Uterus (tissue), 2 donors: ENCODE measurements at regions not wholly inside any gene's neighbourhood (a gene's known extent, or its start where the extent isn't known, plus 50 kb on each side); places are given as distances from the start of the nearest gene placed in this dataset.

Source experiments
- CTCF ChIP-seq, 4 experiments: fragments of 200-600 bp in 2 of 4; fragments of 450-650 bp in 2 of 4; sonication (generic) in 2 of 4; IDR thresholded peaks; one replicate each; pipeline ENCODE4 v1.5.1; 2016 to 2019; ENCODE audit warnings: antibody characterized with exemption in 4 of 4, mild to moderate bottlenecking in 2 of 4, moderate library complexity in 1 of 4
- POLR2A ChIP-seq, 2 donors: fragments of 450-650 bp; IDR thresholded peaks; one replicate each; pipeline ENCODE4 v1.6.1; 2016; ENCODE audit warnings: antibody characterized with exemption in 2 of 2, mild to moderate bottlenecking in 1 of 2, moderate library complexity in 1 of 2

GRCh38 chr2:166802475-166802874 lies 85.8 kb upstream of the XIRP2 start:
- TF ChIP-seq CTCF (IDR thresholded peaks at IDR 0.05) (no peak), POLR2A (IDR thresholded peaks at IDR 0.05) (no peak)
